Muscle of arm (tissue), 1 donor: ENCODE measurements at regions not wholly inside any gene's neighbourhood (a gene's known extent, or its start where the extent isn't known, plus 50 kb on each side); places are given as distances from the start of the nearest gene placed in this dataset.

Experiments
- DNase-seq: peaks from one replicate; pipeline ENCODE4 v3.0.0-alpha.2; 2013

DNA sequence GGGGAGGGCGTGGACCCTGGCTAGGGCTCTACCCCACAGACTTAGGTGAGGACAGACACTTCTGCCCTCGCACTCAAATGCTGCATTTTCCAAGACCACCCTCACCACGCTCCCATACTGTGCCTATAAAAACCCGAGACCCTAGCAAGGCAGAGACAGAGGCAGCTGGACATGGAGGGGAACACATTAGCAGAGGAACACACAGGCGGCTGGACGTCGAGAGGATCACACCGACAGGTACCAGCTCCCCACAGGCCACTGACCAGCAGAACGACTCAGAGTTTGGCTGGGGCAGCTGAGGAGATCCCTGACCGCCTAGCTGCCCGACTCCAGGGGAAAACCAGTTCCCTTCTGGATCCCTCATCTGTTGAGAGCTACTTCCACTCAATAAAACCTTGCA, 338.2 kb upstream of the SMIM30 start:
- DNase-seq, result no peak

DNA sequence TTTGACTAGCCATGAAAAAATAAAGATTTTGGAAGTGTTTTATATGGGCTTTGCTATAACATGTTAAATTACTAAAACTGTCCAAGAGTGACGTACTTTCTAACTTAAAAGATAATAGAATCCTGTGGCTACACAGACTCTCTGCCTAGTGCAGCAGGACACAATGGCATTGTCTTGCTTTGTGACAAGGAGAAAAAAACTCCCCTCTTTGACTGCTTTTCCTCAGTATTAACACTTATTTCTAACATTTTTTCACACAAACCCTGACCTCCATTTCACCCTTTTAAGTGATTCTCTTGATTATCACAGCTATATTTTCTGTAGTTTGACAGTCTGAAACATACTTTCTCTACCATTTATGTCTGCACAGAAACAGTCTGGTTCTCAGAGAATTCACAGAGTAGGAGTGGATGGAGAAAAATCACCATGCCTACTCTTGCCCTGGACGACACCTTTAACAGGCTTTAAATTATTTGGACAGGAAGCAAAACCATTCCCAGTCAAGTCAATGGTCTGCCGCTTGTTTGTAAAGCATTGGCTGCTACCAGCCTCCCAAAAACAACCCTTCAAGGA, 336.3 kb upstream of the SMIM30 start:
- no peak for DNase-seq

DNA sequence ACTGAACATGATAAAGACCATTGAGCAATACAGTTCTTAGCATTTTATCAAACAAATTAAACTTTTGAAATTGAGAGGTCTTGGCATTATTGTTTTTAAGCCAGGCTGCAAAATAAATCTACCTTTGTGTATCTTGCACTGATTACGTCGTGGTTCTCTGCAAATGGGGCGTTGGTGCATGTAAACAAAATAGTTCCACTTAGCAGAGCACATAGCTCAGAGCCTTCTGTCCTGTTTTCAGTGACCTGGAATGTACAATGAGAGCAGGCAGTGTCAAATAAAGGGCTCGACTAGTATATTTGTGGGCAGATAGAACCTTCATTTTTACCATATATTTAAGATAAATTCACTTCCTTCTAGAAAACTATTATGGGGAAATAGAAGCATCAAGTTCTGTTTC, 333.9 kb upstream of the SMIM30 start:
- DNase-seq, result no peak

DNA sequence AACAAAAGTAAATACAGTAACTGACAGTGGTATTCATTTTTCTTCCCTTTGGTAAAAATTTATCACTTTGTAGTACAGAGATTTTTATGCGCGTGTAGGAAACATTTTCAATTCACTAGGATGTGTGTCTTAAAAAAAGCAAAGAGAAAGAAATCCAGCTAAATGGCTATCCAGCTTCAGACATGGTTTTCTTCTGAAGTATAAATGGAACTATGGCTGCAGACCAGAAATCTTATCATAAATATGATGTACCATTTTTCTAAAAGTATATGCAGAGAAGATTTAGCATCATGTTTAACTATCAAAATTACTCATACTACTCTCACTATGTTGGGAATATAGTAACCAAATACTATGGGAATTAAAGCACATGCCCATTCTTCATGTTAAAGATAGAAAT, 328.4 kb upstream of the SMIM30 start:
- DNase-seq, result no peak

DNA sequence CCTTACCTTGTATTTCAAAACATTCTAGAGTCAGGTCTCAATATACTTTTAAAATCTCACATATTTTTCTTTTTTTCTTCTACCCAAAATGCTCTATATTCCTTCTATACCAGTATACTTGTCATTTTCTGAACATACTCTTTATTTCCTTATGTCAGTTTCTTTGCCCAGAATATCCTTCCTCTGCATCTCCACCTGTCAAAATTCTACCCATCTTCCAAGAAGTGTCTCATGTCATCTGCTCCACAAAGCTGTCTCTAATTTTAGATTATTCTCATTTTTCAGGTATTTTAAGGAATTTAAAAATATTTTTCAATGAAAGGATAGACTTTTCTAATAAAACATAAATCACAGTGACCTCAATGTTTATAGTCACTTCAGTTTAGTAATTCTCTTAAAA, 328.0 kb upstream of the SMIM30 start:
- DNase-seq, result no peak

DNA sequence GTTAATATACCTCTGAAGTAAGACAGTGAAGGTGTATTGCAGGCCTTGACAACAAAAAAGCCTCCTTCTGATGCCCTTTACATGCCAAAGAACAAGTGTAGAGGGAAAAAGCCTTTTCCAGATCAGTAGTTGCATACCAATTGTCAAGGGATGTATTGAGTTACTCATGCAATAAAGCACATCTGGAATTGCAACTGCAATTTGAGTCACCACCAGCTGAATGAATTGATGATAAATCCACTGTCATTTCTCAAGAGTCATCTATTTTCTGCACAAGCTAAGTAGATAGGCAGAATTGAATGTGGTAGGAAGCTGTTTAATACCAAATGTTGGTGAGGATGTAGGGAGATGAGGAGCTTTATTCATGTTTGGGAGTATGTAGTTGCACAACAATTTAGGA, 325.9 kb upstream of the SMIM30 start:
- no peak for DNase-seq

DNA sequence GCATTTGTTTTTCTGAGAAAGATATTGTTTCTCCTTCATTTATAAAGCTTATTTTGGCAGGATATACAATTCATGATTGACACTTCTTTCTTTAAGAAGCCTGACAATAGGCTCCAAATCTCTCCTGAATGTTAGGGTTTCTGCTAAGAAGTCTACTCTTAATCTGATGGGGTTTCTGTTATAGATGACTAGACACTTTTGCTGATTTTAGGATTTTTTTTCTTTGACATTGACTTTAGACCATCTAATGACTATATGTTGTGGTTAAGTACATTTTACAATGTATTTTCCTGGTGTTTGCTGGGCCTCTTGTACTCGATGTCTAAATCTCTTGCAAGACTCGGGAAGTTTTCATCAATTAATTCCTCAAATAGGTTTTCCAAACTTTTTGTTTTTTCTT, 321.8 kb upstream of the SMIM30 start:
- DNase-seq, result no peak

DNA sequence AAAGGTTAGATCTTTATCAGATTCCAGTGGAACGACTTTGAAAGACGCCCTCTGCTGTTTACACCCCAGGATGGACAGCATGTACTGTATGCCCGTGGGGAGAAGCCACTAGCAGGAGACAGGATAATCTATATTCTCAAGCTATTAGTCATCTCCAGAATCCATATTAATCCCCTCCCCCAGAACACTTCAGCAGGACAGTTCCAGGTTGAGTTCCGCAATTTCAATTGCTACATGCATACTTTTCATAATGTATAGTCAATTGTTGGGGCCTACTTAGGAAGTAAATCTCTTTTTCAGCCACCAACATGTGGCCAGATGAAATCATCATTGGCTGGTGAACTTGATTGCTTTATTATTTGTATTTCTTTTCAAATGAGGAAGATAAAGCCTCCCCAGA, 313.1 kb upstream of the SMIM30 start:
- no peak for DNase-seq

DNA sequence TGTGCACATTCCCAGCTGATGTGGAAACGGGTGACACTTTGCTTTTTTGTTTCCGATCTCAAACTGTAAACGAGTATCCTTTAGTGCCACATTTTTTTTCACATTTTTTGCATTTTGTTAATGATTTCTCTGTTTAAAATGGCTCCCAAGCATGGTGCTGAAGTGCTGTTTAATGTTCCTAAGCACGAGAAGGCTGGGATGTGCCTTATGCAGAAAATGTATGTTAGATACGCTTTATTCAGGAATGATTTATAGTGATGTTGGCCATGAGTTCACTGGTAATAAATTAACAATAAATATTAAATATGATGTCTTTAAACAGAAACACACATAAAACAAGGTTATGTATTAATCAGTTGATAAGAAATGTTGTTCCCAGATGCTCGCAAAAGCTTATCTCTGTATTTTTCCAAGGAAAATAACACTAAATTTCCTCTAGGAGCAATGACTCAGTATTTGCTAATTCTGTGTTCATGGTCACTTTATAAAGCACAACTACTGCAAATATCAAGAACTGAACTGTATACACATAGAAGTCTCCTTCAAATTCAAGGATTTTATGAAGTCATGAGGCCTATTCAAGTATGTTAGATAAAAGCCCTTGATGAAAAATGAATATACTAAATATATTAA, 305.9 kb upstream of the SMIM30 start:
- no peak for DNase-seq

DNA sequence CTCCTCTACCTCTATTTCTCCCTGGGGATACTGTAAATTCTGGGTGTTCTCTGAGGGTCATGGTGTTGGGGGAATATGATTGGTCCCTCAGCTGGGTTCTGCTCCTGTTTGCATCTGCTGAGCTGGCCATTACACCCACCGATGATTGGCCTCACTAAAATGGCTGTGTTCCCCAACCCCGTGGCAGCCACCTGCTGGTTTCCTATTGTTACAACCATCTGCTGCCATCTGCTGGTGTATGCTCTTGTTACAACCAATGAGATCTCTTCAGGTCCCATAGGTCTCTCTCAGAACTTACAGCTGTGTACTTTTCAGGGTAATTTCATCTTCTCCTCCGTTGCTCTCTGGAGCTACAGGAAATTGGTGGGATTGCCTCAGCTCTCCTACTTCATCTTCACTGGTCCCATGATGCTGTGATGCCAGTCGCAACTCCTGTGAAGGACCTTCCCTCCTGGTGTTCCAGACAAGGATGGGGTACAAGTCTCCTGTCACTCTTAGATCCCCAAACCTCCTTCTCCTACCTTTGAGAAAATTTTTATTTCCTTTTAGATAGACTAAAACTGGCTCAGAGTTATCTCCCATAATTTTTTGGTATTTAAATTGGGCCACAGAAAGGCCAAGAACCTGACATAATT, 303.5 kb upstream of the SMIM30 start:
- DNase-seq, result peak; percentile 78

DNA sequence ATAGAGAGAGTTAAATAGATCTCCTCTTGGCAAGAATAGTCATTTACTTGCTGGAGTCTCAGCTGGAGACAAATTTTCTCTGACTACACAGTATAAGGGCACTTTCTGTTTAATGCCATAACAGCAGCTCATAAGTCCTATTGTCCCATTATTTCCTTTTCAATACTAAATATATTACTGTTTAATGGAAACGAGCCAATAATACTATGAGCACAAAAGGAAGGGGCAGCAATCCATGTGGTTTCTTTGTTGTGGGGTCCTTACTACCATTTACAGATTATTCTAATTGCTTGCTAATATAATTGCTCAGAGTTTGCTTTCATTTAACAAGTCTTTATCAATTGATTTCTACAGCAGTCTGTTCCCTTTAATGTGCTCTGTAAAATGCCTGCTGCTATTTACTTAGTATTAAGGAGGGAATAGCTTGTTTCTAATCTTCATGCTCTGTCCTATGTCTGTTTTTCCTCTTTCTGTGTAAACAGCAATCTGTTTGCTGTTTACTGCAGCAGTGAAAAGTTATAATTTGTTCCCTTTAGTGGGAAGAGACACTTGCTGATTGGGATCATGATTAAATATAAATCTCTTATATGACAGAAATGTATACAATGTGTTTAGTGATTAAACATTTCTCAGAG, 296.2 kb upstream of the SMIM30 start:
- no peak for DNase-seq

DNA sequence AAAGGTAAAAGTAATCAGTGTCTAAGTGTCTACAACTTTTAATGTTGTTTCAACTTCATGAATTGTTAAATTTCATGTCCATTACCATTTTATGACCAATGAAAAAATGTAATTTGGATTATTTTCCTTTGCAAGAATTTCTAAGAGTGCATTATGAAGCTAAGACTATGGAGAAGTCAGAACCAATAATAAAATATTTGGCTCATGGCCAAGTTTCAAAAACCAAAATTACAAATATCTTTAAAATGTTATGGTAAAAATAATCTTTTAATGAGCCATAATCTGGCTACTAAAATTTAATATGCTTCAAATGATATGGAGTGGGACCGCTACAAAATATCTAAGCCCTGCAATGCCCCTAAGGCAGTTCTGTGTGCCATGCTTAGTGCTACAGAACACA, 294.1 kb upstream of the SMIM30 start:
- DNase-seq, result no peak

DNA sequence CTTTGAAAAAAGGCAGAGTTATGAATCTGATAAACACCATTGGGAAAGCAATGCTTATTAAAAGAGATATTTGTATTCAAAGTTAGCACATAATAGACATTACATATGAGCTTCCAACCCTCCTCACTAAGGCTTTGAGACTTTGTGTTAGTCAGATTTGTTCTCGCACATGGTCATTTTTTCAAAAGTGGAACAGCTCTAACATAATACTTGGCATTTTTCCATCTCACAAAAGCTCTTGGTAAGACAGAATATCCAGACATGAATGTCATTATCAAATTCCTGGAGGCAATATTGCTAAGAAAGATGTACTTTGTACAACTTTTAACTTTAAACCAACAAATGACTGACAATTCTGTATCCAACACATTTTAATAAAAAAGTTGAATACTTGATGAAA, 292.4 kb upstream of the SMIM30 start:
- no peak for DNase-seq

DNA sequence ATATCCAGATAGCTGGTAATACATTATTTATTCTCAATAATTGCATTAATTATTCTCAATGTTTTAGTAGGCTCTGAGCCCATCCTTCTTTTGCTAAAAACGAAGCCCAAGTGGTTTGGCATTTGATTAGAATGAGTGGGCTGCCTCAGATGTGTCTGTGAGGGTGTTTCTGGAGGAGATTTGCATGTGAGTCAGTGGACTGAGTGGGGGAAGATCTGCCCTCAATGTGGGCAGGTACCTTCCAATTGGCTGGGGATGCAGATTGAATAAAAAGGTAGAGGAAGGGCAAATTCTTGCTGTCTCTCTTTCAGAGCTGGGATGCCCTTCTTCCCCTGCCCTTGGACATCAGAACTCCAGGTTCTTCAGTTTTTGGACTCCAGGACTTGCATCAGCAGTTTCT, 290.6 kb upstream of the SMIM30 start:
- no peak for DNase-seq

DNA sequence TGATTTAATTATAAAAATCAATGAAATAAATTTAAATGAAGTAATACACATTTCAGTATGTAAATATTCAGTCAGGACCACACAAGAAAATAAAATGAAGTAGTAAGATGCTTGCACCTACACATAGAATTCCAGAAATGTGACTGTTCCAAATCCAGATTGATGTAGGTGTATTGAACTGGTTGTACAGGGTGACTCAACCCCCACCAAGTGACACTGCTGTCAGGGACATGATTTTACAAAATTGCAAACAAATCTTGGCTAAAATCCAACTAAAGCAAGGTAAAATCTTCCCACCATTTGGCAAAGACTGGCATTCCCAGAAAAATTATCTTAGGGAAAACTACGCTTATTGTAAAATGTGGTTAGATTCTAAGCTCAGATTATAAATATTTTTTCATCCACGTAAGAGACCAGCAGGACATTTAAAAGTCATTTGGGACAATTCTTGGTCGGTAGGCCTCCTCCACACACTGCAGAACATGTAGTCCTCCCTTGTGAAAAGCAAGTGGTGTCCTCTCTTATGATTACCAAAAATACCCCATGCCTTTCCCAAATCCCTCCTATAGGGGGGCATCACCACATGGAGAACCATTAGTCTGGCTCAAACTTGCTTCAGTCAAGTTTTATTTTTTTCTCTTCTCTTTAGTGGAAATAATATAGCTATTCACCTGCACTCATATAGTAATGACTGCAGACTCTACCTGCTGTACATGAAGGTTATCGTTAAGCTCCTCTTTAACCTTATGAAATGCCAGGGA, 287.1 kb upstream of the SMIM30 start:
- DNase-seq, result no peak

DNA sequence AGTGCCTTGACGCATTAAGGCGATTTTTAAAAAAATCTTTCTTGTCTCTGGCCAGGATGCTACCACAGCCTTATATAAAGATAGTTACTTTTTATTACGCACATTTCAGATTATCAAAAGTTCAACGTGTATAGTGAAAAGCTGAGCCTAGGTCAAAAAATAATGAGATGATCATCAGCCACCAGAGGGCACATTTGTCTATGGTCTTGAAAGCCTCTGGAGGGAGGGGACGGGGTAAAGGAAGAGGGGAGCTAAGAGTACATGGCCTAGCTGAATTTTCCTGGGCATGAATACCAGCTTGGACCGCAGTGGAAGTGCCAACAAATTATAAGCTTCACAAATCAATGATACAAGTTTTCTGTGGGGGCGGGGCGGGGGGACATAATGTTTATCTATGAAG, 285.9 kb upstream of the SMIM30 start:
- no peak for DNase-seq

DNA sequence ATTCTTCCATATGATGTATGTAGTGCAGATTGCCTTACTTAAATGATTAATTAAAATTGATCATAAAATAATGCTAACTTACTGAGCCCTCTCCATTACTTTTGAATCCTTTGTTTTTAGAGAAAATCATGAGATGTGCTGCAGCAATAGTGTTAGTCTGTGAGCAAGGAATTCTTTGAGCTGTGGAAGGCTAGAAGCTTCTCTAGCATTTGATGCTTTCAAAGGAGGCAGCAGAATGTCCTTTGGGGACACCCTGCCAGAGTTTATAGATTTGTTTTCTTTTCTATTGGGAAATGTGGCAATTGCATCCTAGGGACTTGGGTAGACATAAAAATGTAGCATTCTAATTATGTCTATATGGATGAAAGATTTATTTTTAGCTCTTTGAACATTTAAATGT, 284.1 kb upstream of the SMIM30 start:
- no peak for DNase-seq

DNA sequence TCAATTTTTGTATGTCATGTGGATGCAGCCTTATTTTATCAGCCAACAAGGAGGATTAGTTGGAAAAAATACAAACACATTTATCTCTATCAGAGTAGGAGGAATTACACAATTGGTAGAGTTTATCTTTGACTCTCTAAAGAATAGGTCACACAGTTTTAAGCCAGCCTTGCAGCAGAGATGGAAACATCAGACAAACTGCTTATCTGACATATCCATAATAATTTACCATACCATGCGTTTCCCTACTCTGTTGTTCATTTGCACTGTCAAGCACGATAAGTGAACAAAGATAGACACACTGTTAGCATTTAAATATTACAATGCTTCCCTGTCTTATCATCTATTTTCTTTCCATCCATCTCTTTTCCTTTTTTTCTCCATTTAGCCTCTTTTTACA, 283.7 kb upstream of the SMIM30 start:
- no peak for DNase-seq

DNA sequence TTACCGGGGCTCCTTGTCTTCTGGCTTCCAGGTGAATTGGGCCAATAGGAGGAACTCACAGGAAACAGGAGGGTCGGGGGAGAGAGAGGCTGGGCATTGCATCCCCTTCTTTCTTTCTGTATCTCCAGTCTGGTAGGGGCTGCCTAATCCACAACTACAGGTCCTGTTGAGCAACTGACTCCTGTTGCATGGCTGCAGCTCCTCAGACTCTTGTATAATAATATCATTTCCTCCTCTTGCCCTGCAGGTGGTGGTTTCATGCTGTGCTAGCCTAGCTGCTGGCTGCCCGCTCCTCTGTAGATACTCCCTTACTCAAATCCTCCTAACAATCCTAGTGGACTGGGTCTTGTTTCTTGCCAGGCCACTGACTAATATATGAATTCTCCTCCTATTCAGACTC, 276.5 kb upstream of the SMIM30 start:
- no peak for DNase-seq

DNA sequence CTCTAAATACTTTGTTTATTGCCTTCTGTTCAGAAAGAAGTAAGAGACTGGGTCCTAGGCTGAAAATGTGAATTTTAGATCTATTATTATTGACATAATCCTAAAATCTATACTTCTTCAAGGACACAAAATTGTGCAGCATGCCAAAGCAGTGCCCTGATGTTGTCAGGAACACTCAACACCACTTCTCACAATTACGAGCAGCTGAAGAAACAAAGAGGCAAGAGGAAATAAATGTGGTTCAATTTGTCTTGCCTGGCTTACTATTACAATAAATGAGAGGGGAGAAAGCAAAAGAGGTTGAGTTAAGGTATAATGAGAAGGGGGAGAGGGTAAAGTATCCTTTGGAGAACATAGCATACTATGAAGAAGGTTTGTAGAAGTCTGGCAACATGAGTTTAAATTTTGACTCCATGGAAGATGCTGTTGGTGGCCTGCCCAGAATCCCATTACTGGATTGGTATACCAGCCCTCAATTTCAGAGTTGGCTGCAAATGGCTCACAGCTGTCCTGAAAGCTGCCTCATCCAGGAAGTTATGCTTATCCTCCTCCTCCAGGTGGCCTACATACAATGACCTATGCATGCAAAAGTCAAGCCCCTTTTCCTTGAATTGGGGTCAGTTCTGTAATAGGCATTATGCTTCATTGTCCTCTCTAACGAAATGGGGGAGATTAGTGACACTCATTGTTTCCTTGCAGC, 274.6 kb upstream of the SMIM30 start:
- DNase-seq, result no peak

DNA sequence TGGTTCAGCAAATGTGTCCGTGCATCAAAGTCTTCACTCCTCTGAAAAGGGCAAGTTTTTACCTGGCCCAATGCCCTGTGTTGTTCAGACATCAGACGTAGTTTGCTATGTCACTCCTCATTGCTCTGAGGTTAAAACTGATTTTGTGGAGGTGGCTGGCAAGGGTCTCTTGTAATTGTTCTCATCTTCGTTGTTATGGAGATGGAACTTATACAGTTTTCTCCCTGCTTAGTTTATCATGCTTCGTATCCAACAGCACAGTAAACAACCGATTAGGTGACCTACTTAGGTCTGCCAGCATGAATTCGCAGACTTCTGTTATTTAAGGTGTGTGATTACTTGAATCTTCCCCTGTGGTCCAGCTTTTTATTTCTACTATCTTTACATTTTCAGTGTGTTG, 274.1 kb upstream of the SMIM30 start:
- no peak for DNase-seq

DNA sequence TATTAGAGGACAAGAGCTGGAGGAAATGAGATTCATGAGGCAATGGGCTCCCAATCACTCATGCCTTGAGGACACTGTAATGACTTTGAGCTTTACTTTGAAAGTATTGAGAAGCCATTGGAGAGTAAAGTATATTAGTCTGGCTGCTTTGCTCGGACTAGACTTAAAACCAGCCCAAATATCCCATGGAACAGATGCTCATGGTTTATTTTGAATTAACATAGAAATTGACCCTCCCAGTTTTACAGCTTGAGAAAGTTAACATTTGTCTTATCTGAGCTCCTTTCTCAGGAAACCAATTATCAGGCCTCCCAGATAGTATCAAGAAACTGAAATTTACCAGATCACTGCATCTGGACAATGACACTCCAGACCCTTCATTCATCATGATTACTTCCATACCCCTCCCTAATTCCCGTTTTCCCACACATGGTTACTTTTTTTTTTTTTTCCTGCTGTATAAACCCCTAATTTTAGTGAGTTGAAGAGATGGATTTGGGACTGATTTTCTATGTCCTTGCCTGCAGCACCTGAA, 270.8 kb upstream of the SMIM30 start:
- DNase-seq, result no peak
